SK-N-SH (cell line): ENCODE measurements at regions not wholly inside any gene's neighbourhood (a gene's known extent, or its start where the extent isn't known, plus 50 kb on each side); places are given as distances from the start of the nearest gene placed in this dataset.

Experiments used
- CTCF ChIA-PET: fragments of 300-600, 350-600 bp; formaldehyde crosslinking; extraction: SDS; loops from one replicate; lab custom pipeline; 2021; lab: Yijun Ruan, JAX
- POLR2A ChIA-PET: fragments of 350-600 bp; sonication (Branson Sonifier 250); formaldehyde crosslinking; extraction: SDS; loops from one replicate; lab custom pipeline; 2020; ENCODE audit warnings: antibody characterized with exemption, inconsistent platforms; lab: Yijun Ruan, JAX
- DNase-seq: peaks from one replicate; pipeline ENCODE4 v3.0.0; 2012
- H2AFZ ChIP-seq: fragments of 200-600 bp; sonication (generic); 2 replicates; pipeline ENCODE4 v1.8.1; 2016; ENCODE audit warnings: antibody characterized with exemption, mild to moderate bottlenecking, low read depth
- H3F3A ChIP-seq: fragments of 200-600 bp; sonication (generic); replicated peaks from 2 replicates; pipeline ENCODE3; 2016; ENCODE audit warnings: antibody characterized with exemption, mild to moderate bottlenecking; ENCODE audit not compliant: insufficient read depth
- H3K27ac ChIP-seq, 2 experiments: fragments of 200-500 bp in 1 of 2; fragments of 200-600 bp in 1 of 2; sonication (Bioruptor generic) in 1 of 2; sonication (generic), shearing (Covaris generic) in 1 of 2; 2 replicates each; pipeline versions ENCODE4 v1.5.1 to v1.6.1; 2014 to 2016; ENCODE audit warnings: low read depth in 2 of 2, inconsistent platforms in 1 of 2, low read length in 1 of 2, mild to moderate bottlenecking in 1 of 2, mixed read lengths in 1 of 2
- H3K27me3 ChIP-seq: fragments of 200-600 bp; sonication (generic), shearing (Covaris generic); 2 replicates; pipeline ENCODE4 v1.6.1; 2016; ENCODE audit warnings: mixed run types; ENCODE audit not compliant: insufficient read depth
- H3K36me3 ChIP-seq, 2 experiments: fragments of 200-500 bp in 1 of 2; fragments of 200-600 bp in 1 of 2; sonication (Bioruptor generic) in 1 of 2; sonication (generic) in 1 of 2; replicated peaks in 1 of 2; 2 replicates each; pipeline versions ENCODE3 to v1.5.1; 2014 to 2016; ENCODE audit warnings: low read length in 1 of 2, mild to moderate bottlenecking in 1 of 2; ENCODE audit not compliant: insufficient read depth in 2 of 2, control insufficient read depth in 1 of 2
- H3K4me1 ChIP-seq, 2 experiments: fragments of 200-500 bp in 1 of 2; fragments of 200-600 bp in 1 of 2; sonication (Bioruptor generic) in 1 of 2; sonication (generic), shearing (Covaris generic) in 1 of 2; 2 replicates each; pipeline versions ENCODE4 v1.5.1 to v1.6.1; 2014 to 2016; ENCODE audit warnings: low read depth in 1 of 2, low read length in 1 of 2, mixed run types in 1 of 2; ENCODE audit not compliant: insufficient read depth in 2 of 2, control insufficient read depth in 1 of 2
- H3K4me2 ChIP-seq: fragments of 200-600 bp; sonication (generic), shearing (Covaris generic); 2 replicates; pipeline ENCODE4 v1.6.1; 2017; ENCODE audit warnings: mixed run types
- H3K4me3 ChIP-seq, 2 experiments: fragments of 200-500 bp in 1 of 2; fragments of 200-600 bp in 1 of 2; sonication (Bioruptor generic) in 1 of 2; sonication (generic), shearing (Covaris generic) in 1 of 2; 2 replicates each; pipeline versions ENCODE4 v1.5.1 to v1.8.1; 2014 to 2016; ENCODE audit warnings: low read depth in 2 of 2, inconsistent platforms in 1 of 2, low read length in 1 of 2, mild to moderate bottlenecking in 1 of 2, mixed read lengths in 1 of 2, moderate library complexity in 1 of 2
- H3K79me2 ChIP-seq: fragments of 200-600 bp; sonication (generic); 2 replicates; pipeline ENCODE4 v1.8.1; 2017; ENCODE audit warnings: mild to moderate bottlenecking; ENCODE audit not compliant: insufficient read depth
- H3K9ac ChIP-seq: fragments of 200-600 bp; sonication (generic); 2 replicates; pipeline ENCODE4 v1.6.1; 2017; ENCODE audit warnings: mixed run types
- H3K9me2 ChIP-seq: fragments of 200-600 bp; sonication (generic); 2 replicates; pipeline ENCODE4 v1.6.1; 2017; ENCODE audit warnings: mixed run types
- H3K9me3 ChIP-seq: fragments of 200-600 bp; sonication (generic); 2 replicates; pipeline ENCODE4 v1.6.1; 2017; ENCODE audit warnings: mixed run types, mild to moderate bottlenecking, moderate library complexity
- H4K20me1 ChIP-seq: fragments of 200-600 bp; sonication (generic); 2 replicates; pipeline ENCODE4 v1.6.1; 2017; ENCODE audit warnings: mild to moderate bottlenecking, mixed run types; ENCODE audit not compliant: insufficient read depth
- CTCF ChIP-seq: fragments of 200-600 bp; sonication (generic); IDR thresholded peaks from 2 replicates; pipeline ENCODE4 v1.6.1; 2017; ENCODE audit warnings: antibody characterized with exemption, mild to moderate bottlenecking, moderate library complexity
- ELF1 ChIP-seq: IDR thresholded peaks from 2 replicates; pipeline ENCODE4 v1.4.0; 2012
- EP300 ChIP-seq, 2 experiments: IDR thresholded peaks; 2 replicates each; pipeline versions ENCODE4 v1.4.0 to v1.6.1; 2012; ENCODE audit warnings: borderline replicate concordance in 1 of 2, low read depth in 1 of 2, low read length in 1 of 2
- EZH2phosphoT487 ChIP-seq: fragments of 200-600 bp; sonication (generic); IDR thresholded peaks from 2 replicates; pipeline ENCODE4 v1.6.1; 2017; ENCODE audit warnings: low read depth, mixed run types, mild to moderate bottlenecking, antibody characterized with exemption, moderate library complexity, borderline replicate concordance
- FOXJ3 ChIP-seq: sonication (generic); formaldehyde crosslinking; IDR thresholded peaks from 2 replicates; pipeline ENCODE4 v1.5.1; 2020; ENCODE audit warnings: mild to moderate bottlenecking, missing genetic modification reagents
- FOXM1 ChIP-seq: IDR thresholded peaks from 2 replicates; pipeline ENCODE4 v1.4.0; 2012; ENCODE audit warnings: low read depth, mild to moderate bottlenecking
- GABPA ChIP-seq: IDR thresholded peaks from 2 replicates; pipeline ENCODE4 v1.4.0; 2012; ENCODE audit warnings: low read depth, mild to moderate bottlenecking
- GATA2 ChIP-seq: sonication (generic); formaldehyde crosslinking; IDR thresholded peaks from 2 replicates; pipeline ENCODE4 v1.5.0; 2020; ENCODE audit warnings: mild to moderate bottlenecking, missing genetic modification reagents
- IRF3 ChIP-seq: fragments of 150-350 bp; IDR thresholded peaks from 2 replicates; pipeline ENCODE4 v1.6.1; 2016; ENCODE audit warnings: mild to moderate bottlenecking, low read depth, low read length
- JUND ChIP-seq: IDR thresholded peaks from 2 replicates; pipeline ENCODE4 v1.4.0; 2012
- MAX ChIP-seq: IDR thresholded peaks from 2 replicates; pipeline ENCODE4 v1.4.0; 2012; ENCODE audit warnings: low read depth
- MEF2A ChIP-seq: IDR thresholded peaks from 2 replicates; pipeline ENCODE4 v1.4.0; 2012; ENCODE audit warnings: low read depth, borderline replicate concordance
- MXI1 ChIP-seq: IDR thresholded peaks from 2 replicates; pipeline ENCODE4 v1.6.1; 2012; ENCODE audit warnings: mild to moderate bottlenecking, low read depth, low read length, improper control_type of control experiment
- NFIC ChIP-seq: IDR thresholded peaks from 2 replicates; pipeline ENCODE4 v1.4.0; 2012; ENCODE audit warnings: borderline replicate concordance
- NRF1 ChIP-seq: IDR thresholded peaks from 2 replicates; pipeline ENCODE4 v1.6.1; 2012; ENCODE audit warnings: low read depth, mild to moderate bottlenecking, low read length
- PBX3 ChIP-seq: IDR thresholded peaks from 2 replicates; pipeline ENCODE4; 2012
- POLR2AphosphoS5 ChIP-seq: IDR thresholded peaks from 2 replicates; pipeline ENCODE4 v1.6.1; 2012; ENCODE audit warnings: low read depth, low read length
- RAD21 ChIP-seq: IDR thresholded peaks from 2 replicates; pipeline ENCODE4 v1.6.1; 2012; ENCODE audit warnings: mild to moderate bottlenecking, low read length
- RCOR1 ChIP-seq: fragments of 150-350 bp; IDR thresholded peaks from 2 replicates; pipeline ENCODE4 v1.6.1; 2017; ENCODE audit warnings: antibody characterized with exemption, low read length
- RXRA ChIP-seq: IDR thresholded peaks from 2 replicates; pipeline ENCODE4 v1.4.0; 2012; ENCODE audit warnings: low read depth, mild to moderate bottlenecking, borderline replicate concordance
- SIN3A ChIP-seq: IDR thresholded peaks from 2 replicates; pipeline ENCODE4 v1.6.1; 2012; ENCODE audit warnings: low read depth, mild to moderate bottlenecking, low read length, moderate library complexity, borderline replicate concordance
- SMC3 ChIP-seq: IDR thresholded peaks from 2 replicates; pipeline ENCODE4 v1.6.1; 2012; ENCODE audit warnings: low read depth, low read length, improper control_type of control experiment
- USF1 ChIP-seq: IDR thresholded peaks from 2 replicates; pipeline ENCODE4 v1.4.0; 2012; ENCODE audit warnings: low read depth, borderline replicate concordance
- YY1 ChIP-seq: IDR thresholded peaks from 2 replicates; pipeline ENCODE4 v1.4.0; 2012; ENCODE audit warnings: low read depth, mild to moderate bottlenecking
- WGBS: methylation state at CpG from one replicate; pipeline ENCODE4 v1.1.6; 2017; ENCODE audit warnings: low lambda C conversion rate; 5-methylcytosine and 5-hydroxymethylcytosine counted together

- no peaks in the 10 kb centered on the region for H3K27me3 ChIP-seq
- H3K4me3 ChIP-seq, result no peak overlapping the region
- ChIA-PET CTCF (no interaction called here), POLR2A (no interaction called here)
- no peaks in the 10 kb centered on the region for H3K36me3 ChIP-seq
- TF ChIP-seq NRF1 (no peak), USF1 (no peak), ELF1 (no peak), CTCF (no peak), YY1 (no peak), GABPA (no peak), FOXM1 (no peak), POLR2AphosphoS5 (no peak), EZH2phosphoT487 (no peak), MAX (no peak), FOXJ3 (CRISPR knock-in tag) (no peak), GATA2 (no peak), MEF2A (no peak)
- H3F3A ChIP-seq, result no peaks in the 10 kb centered on the region
- no peaks in the 10 kb centered on the region for H4K20me1 ChIP-seq
- WGBS, result 21% methylated on average over 1 of the region's 1 CpG
- no peak overlapping the region for H3K27ac ChIP-seq
- H3K4me1 ChIP-seq, result no peaks in the 10 kb centered on the region; a peak in 1 of 4 replicates
- no peaks in the 10 kb centered on the region for H3K79me2 ChIP-seq
- no peaks in the 10 kb centered on the region for H3K9me2 ChIP-seq
- no peak overlapping the region for H3K4me2 ChIP-seq
- H2AFZ ChIP-seq, result no peak overlapping the region
- no peaks in the 10 kb centered on the region for H3K9me3 ChIP-seq
- DNase-seq, result no peak
- no peak overlapping the region for H3K9ac ChIP-seq
Measured at GRCh38 chrX:124518885-124519284, 172.5 kb downstream of the SH2D1A start.

GRCh38 chrX:124524852-124525251 lies 178.5 kb downstream of the SH2D1A start:
- Histone ChIP-seq H3K27me3 (no peaks in the 10 kb centered on the region), H3K9ac (no peak overlapping the region), H3F3A (no peaks in the 10 kb centered on the region), H3K4me2 (no peak overlapping the region), H3K27ac (no peak overlapping the region), H4K20me1 (no peaks in the 10 kb centered on the region), H2AFZ (no peak overlapping the region), H3K9me2 (no peaks in the 10 kb centered on the region), H3K79me2 (no peaks in the 10 kb centered on the region), H3K36me3 (no peaks in the 10 kb centered on the region), H3K9me3 (no peaks in the 10 kb centered on the region), H3K4me3 (no peak overlapping the region), H3K4me1 (no peaks in the 10 kb centered on the region; a peak in 1 of 4 replicates)
- ChIA-PET CTCF (interaction anchor here (1.0 kb wide), 1 partner anchor 10 kb away, joined by 5 read pairs; no protein-coding TSS in a partner anchor), POLR2A (no interaction called here)
- peak; percentile 4 for DNase-seq
- WGBS, result 2% methylated on average over 3 of the region's 3 CpGs
- TF ChIP-seq SIN3A, result no peak
- TF ChIP-seq YY1, result no peak
- TF ChIP-seq PBX3, result no peak
- no peak for TF ChIP-seq MXI1
- no peak for TF ChIP-seq RAD21
- peak; percentile 74 for TF ChIP-seq GATA2
- peak in 1 of 2 experiments; percentile 52; a peak in 1 of 4 replicates for TF ChIP-seq EP300 (IDR thresholded peaks at IDR 0.05; ENCODE audit: borderline replicate concordance in 1 of 2, low read depth in 1 of 2, low read length in 1 of 2)
- 0 out of 2 replicates have a peak, but pooled peaks have one; percentile 23 for TF ChIP-seq RCOR1
- TF ChIP-seq JUND, result no peak
- no peak for TF ChIP-seq SMC3
- TF ChIP-seq IRF3, result no peak
- no peak for TF ChIP-seq NFIC
- no peak for TF ChIP-seq RXRA
